ENCODE measurements at regions not wholly inside any gene's neighbourhood (a gene's known extent, or its start where the extent isn't known, plus 50 kb on each side); places are given as distances from the start of the nearest gene placed in this dataset.

GRCh38 chr4:128668566-128668965 is 140.9 kb upstream of the JADE1 start:
- TF ChIP-seq CTCF (IDR thresholded peaks at IDR 0.05) = no peak
- Histone ChIP-seq H3K4me1 (no peaks in the 10 kb centered on the region), H3K9me3 (no peaks in the 10 kb centered on the region), H3K36me3 (ENCODE audit: insufficient read depth in 1 of 2, low read depth in 1 of 2) (no peaks in the 10 kb centered on the region), H3K4me3 (no peak overlapping the region), H3K27me3 (ENCODE audit: insufficient read depth in 3 of 3, low read length in 2 of 3) (no peaks in the 10 kb centered on the region), H3K27ac (no peak overlapping the region)
- intact Hi-C loops (cut with DNase I) = loop anchor here in 1 of 2 donors (10.0 kb wide), 1 partner anchor 214 kb away; no protein-coding TSS in a partner anchor
- DNase-seq = no peak
- ATAC-seq = no peak
- WGBS, 3 donors = 74 to 77% (median 76%) methylated on average over 5 of the region's 5 CpGs

- H3K4me3 ChIP-seq = no peak overlapping the region
- WGBS, 3 donors = 65 to 70% (median 68%) methylated on average over 2 of the region's 2 CpGs
- TF ChIP-seq CTCF (IDR thresholded peaks at IDR 0.05) = no peak
- H3K9me3 ChIP-seq = no peaks in the 10 kb centered on the region
- no peaks in the 10 kb centered on the region for H3K27me3 ChIP-seq (ENCODE audit: insufficient read depth in 3 of 3, low read length in 2 of 3)
- peaks cover 1% of the 10 kb centered on the region for H3K4me1 ChIP-seq
- no peaks in the 10 kb centered on the region for H3K36me3 ChIP-seq (ENCODE audit: insufficient read depth in 1 of 2, low read depth in 1 of 2)
- intact Hi-C loops (cut with DNase I) = loop anchor here in 1 of 2 donors (10.0 kb wide), 1 partner anchor 211 kb away; no protein-coding TSS in a partner anchor
- H3K27ac ChIP-seq = no peak overlapping the region
- ATAC-seq = peak in 2 of 4 donors; percentile 36 to 40
- DNase-seq = no peak
Measured at GRCh38 chr4:128665514-128665913, 144.0 kb upstream of the JADE1 start.

- Histone ChIP-seq H3K36me3 (ENCODE audit: insufficient read depth in 1 of 2, low read depth in 1 of 2) (no peaks in the 10 kb centered on the region), H3K27me3 (ENCODE audit: insufficient read depth in 3 of 3, low read length in 2 of 3) (no peaks in the 10 kb centered on the region), H3K4me3 (no peak overlapping the region), H3K9me3 (no peaks in the 10 kb centered on the region), H3K27ac (no peak overlapping the region), H3K4me1 (peaks cover 3% of the 10 kb centered on the region)
- no peak for TF ChIP-seq CTCF (IDR thresholded peaks at IDR 0.05)
- intact Hi-C loops (cut with DNase I) = loop anchor here in 1 of 2 donors (10.0 kb wide), 1 partner anchor 209 kb away; no protein-coding TSS in a partner anchor
- DNase-seq = no peak
- ATAC-seq = no peak
- WGBS, 3 donors = 67 to 83% (median 80%) methylated on average over 3 of the region's 3 CpGs
Measured at GRCh38 chr4:128663325-128663724, 146.2 kb upstream of the JADE1 start.

GRCh38 chr4:128661479-128661878 is 148.0 kb upstream of the JADE1 start:
- WGBS, 3 donors = 76 to 89% (median 87%) methylated on average over 6 of the region's 6 CpGs
- peaks cover 4% of the 10 kb centered on the region for H3K4me1 ChIP-seq
- no peaks in the 10 kb centered on the region for H3K36me3 ChIP-seq (ENCODE audit: insufficient read depth in 1 of 2, low read depth in 1 of 2)
- ATAC-seq = no peak
- no peaks in the 10 kb centered on the region for H3K27me3 ChIP-seq (ENCODE audit: insufficient read depth in 3 of 3, low read length in 2 of 3)
- no peaks in the 10 kb centered on the region for H3K9me3 ChIP-seq
- no peak overlapping the region for H3K4me3 ChIP-seq
- intact Hi-C loops (cut with DNase I) = loop anchor here in 1 of 2 donors (10.0 kb wide), 1 partner anchor 207 kb away; no protein-coding TSS in a partner anchor
- TF ChIP-seq CTCF (IDR thresholded peaks at IDR 0.05) = no peak
- DNase-seq = no peak
- no peak overlapping the region for H3K27ac ChIP-seq
